Transverse colon (tissue), 3 donors: ENCODE measurements at regions not wholly inside any gene's neighbourhood (a gene's known extent, or its start where the extent isn't known, plus 50 kb on each side); places are given as distances from the start of the nearest gene placed in this dataset.

Source experiments
- CTCF ChIP-seq, 5 experiments: fragments of 200-600 bp in 3 of 5; fragments of 450-650 bp in 2 of 5; sonication (generic) in 3 of 5; IDR thresholded peaks; 1 replicate in 2 of 5; 2 replicates in 3 of 5; pipeline ENCODE4 v1.5.1; 2016 to 2017; ENCODE audit warnings: antibody characterized with exemption in 5 of 5, inconsistent platforms in 3 of 5, mild to moderate bottlenecking in 2 of 5, moderate library complexity in 1 of 5
- POLR2A ChIP-seq: fragments of 450-650 bp; IDR thresholded peaks from one replicate; pipeline ENCODE4 v1.6.1; 2016; ENCODE audit warnings: antibody characterized with exemption, mild to moderate bottlenecking, moderate library complexity

- TF ChIP-seq POLR2A, result no peak
- no peak for TF ChIP-seq CTCF (IDR thresholded peaks at IDR 0.05)
These were observed 65.7 kb upstream of the LYRM9 start for GRCh38 chr17:27958708-27959381.
